Urothelium cell line (cell line): ENCODE measurements at regions not wholly inside any gene's neighbourhood (a gene's known extent, or its start where the extent isn't known, plus 50 kb on each side); places are given as distances from the start of the nearest gene placed in this dataset.
"Not testable (repeated sequence)": the region's sequence is repeated elsewhere in the genome, so short reads cannot be mapped to it uniquely, and the experiment has no call there.

Experiments
- DNase-seq: peaks from one replicate; pipeline ENCODE4 v3.0.0; 2011; ENCODE audit warnings: low spot score, mixed read lengths
- FAIRE-seq: peaks from 2 replicates; lab custom pipeline; 2011; peaks lifted over from hg19 to GRCh38; lab: Jason Lieb, UNC

DNA sequence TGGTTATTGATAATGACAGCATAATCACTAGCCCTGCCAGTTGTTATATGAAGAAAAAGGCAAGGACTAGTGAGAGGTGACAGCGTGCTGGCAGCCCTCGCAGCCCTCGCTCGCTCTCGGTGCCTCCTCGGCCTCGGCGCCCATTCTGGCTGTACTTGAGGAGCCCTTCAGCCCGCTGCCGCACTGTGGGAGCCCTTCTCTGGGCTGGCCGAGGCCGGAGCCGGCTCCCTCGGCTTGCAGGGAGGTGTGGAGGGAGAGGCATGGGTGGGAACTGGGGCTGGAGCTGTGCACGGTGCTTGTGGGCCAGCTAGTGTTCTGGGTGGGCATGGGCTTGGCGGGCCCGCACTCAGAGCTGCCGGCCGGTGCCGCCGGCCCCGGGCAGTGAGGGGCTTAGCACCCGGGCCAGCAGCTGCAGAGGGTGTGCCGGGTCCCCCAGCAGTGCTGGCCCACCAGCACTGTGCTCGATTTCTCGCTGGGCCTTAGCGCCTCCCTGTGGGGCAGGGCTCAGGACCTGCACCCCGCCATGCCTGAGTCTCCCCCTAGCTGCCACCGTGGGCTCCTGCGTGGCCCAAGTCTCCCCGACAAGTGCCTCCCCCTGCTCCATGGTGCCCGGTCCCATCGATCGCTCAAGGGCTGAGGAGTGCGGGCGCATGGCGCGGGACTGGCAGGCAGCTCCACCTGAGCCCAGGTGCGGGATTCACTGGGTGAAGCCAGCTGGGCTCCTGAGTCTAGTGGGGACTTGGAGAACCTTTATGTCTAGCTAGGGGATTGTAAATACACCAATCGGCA, 156.2 kb downstream of the MSX2 start:
- DNase-seq, FAIRE-seq: not testable (repeated sequence)

GRCh38 chr5:174877987-174878386, 153.6 kb downstream of the MSX2 start:
- FAIRE-seq (no peak), DNase-seq (no peak)

- DNase-seq (no peak), FAIRE-seq (no peak)
Observed at GRCh38 chr5:174872271-174872670, 147.9 kb downstream of the MSX2 start.

DNA sequence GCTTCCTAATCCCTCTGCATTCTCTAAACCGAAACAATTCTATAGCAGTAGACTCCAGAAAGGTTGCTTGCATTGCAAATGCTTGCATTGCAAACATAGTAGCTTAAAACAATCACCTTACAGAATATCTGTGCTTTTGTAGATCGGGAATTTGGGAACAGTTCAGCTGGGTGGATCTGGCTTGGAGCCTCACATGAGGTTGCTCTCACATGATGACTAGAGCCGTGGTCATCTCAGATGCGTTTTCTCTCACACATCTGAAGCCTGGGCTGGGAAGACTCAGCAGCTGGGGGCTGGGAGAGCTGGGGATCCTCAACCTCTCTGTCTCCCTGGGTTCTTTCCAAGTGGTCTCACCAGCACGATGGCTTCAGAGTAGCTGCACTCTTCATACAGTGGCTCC, 127.8 kb downstream of the MSX2 start:
- DNase-seq = no peak
- FAIRE-seq = no peak

GRCh38 chr5:174850565-174851169, 126.3 kb downstream of the MSX2 start:
- no peak for FAIRE-seq
- no peak for DNase-seq

DNA sequence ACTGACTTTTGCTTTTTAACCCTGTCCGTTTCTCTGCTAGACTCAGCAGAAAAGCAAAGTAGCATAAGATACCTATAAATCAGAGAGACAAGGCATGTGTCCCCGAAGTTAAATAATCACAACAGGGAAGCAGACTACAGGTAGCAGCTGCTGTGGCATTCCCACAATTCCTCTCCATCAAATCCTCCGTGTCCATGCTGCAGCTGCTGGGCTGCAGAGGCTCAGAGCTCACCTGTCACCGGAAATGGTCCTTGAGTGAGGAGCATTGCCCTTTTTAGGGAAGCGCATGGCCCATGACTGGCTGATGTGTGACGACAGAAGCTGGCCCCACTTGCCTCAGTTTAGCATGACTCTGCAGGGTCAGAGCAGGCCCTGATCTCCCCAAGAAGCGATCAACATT, 125.0 kb downstream of the MSX2 start:
- no peak for FAIRE-seq
- no peak for DNase-seq

DNA sequence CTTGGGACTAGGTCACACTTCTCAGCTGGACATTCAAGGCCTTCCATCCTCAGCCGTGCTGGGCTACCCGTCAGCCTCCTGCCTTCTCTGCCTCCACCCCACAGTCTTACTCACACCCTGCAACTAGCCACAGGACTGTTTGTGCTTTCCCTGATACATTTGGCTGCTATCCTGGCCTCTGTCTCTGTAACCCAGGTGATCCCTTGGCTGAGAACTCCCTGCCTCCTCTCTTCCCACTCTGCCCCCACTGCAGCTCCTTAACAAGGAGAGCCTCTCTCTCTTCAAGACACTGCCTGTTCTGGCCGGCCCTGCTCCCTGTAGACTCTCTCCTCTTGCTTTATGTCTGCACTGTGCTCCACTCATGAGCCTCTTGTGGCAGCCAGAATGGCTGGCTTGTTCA, 120.6 kb downstream of the MSX2 start:
- DNase-seq (no peak), FAIRE-seq (no peak)

DNA sequence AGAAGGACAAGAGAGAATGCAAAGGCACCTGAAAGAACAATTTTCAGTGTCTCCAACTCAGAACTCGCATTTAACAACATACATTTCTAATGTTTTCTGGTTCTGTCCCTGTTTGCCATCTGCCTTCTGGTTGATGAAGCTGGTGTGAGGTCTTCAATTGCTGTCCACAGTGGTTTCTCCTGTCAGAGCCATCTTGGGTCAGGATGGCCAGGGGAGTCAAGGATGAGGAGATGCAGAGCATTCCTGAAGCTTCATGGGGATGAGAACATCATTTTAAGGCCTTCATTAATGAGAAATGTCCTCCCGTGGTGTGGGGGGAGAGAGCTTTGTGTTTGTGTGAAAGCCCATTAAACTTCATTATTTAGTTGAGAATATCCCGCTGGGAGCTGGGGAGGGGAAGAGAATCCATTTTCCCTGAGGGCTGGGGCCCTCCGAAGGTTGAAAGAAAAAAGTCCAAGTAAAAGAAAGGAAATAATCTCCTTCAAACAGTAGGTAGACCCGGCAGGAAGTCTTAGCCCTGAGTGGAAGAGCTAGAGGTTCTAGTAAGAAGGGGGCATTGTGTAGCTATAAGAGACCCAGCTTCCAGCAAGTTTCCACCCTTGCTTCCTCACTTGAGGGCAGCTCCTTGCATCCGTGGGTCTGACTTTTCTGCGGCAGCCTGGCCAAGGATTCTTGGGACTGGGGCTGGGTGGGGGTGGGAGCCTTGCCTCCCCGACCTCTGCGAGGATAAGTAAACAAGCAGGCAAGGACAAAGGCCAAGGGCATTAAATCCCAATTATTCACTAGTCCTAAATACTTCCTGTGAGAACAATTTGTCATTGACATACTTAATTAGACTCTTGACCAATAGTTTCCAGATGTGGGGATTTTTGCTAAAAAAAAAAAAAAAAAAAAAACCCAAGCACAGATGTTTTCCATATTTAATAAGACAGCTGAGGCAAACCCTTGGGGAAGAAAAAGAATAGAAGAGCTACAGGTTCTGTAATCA, 119.2 kb downstream of the MSX2 start:
- no peak for DNase-seq
- no peak for FAIRE-seq

GRCh38 chr5:174840435-174840834, 116.1 kb downstream of the MSX2 start:
- FAIRE-seq (no peak), DNase-seq (no peak)

DNA sequence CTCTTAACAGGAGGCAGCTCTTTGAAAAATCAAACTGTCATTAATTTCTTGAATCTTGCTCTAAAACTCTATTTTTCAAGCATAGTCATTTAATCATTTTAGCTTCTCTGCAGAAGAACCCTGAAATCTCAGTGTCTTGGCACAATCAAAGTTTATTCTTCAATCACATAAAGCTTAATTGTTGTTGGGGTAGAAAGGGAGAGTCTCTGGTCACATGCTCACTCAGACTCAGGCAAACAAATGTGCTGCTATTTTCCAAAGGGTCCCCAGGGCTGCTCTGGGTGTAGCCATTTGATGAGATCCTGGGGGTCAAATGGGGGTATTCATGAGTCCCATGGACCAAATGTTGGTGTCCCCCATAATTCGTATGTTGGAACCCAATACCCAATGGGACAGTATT, 114.8 kb downstream of the MSX2 start:
- no peak for FAIRE-seq
- no peak for DNase-seq

DNA sequence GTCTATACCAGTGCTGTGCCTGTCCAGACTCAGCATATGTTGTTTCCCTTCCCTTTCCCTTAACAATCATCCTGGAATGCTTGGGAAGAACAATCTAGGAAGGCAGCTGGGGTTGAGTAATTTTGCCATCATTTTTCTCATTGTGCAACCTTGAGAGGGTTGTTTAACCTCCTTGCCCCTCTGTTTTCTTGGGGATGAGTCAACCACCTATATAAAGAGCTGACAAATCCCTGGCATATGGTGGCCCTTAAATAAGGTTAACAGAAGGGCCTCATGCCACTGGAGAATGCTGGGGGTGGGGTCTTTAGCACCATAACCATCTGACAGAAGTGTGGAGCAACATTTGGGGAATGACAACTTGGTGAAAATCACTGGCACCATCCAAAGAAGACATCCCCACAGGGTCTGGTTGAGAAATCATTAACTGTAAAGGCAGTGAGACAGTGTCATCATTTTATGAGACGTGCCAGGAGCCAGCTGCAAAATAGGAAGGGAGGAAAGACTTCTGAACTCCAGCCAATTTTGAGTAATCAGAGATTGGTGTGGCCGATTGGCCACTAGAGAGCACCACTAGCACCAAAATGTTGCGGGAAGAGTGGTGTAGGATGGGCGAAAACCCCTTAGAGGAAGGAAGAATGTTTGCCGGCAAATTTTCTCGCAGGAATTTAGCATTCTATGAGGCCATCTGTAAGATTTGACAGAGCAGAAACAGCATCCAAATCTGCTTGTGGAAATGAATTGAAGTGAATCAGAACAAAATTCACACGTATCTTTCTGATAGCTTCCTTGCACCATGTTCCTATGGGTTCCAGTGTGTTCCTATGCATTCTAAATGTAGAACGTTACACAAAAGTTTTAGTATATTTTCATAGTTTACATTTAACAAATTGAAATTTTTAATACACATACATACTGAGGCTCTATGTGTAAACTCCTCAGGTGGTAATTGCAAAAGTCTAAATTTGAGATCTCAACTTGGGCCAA, 113.8 kb downstream of the MSX2 start:
- peak; percentile 67 for DNase-seq

GRCh38 chr5:174834081-174834480, 109.7 kb downstream of the MSX2 start:
- FAIRE-seq = no peak
- DNase-seq = no peak

More for the DNA sequence above, 113.8 kb downstream of the MSX2 start:
- no peak for FAIRE-seq

GRCh38 chr5:174832811-174833210, 108.4 kb downstream of the MSX2 start:
- no peak for FAIRE-seq
- DNase-seq = no peak

DNA sequence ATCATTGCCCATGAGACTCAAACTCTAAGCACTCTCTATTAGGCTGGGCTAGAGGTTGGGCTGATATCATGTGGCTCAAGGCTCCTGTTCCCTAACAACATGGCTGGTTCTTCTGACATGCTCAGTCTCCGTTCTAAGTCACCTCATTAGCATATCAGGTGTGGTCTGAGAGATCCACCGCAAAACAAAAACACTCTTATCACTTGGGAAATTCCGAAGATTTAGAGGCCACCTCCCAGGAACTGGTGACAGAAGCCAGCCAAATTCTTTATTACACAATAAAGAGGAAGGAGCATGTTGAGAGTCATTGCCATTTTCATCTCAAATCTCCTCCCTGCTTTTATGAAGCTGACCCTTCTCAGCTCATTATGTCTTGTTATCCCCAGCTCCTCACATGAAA, 107.6 kb downstream of the MSX2 start:
- DNase-seq (no peak), FAIRE-seq (no peak)

GRCh38 chr5:174831031-174831660, 106.8 kb downstream of the MSX2 start:
- no peak for FAIRE-seq

GRCh38 chr5:174829511-174829864, 105.1 kb downstream of the MSX2 start:
- FAIRE-seq (peak; percentile 61), DNase-seq (peak; percentile 12)

More at GRCh38 chr5:174831031-174831660, 106.8 kb downstream of the MSX2 start:
- DNase-seq = no peak

DNA sequence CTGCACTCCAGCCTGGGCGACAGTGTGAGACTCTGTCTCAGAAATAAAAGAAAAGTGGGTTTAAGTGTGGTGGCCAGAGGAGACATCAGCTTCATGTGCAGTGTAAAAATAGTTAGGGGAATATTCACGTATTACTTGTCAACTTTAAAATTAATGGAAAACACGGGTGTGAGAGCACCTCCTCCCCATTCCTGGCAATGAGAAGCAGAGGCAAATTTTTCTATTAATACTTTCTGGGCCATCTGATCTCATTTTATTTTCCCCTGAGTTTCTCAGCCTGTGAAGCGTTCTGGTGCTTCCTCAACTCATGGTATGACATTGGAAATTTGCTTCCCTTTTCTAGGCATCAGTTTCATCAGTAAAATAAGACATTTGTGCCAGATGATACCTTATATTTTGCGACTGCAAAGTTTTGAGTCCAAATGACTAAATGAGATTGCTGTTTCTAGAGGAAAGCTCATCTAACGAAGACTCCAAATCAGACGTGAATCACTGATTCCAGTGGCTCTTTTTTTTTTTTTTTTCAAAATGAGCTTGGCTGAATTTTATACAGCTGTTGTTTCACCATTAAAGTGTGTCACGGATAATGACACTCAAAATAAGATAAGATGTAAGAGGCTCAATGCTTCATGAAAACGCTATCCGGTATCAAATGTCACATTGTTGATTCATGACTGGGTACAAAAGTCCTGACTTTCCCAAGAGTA, 104.6 kb downstream of the MSX2 start:
- no peak for FAIRE-seq
- DNase-seq = no peak

- FAIRE-seq = no peak
- DNase-seq = peak; percentile 16
Observed at GRCh38 chr5:174827558-174827957, 103.2 kb downstream of the MSX2 start.

- peak; percentile 30 for FAIRE-seq
- DNase-seq = peak; percentile 77
Observed at GRCh38 chr5:174825587-174825986, 101.2 kb downstream of the MSX2 start.
